ENCODE measurements at regions not wholly inside any gene's neighbourhood (a gene's known extent, or its start where the extent isn't known, plus 50 kb on each side); places are given as distances from the start of the nearest gene placed in this dataset.
A peak's percentile ranks its signal among the peaks of the same experiment; 100 is the strongest.

GRCh38 chr4:123788577-123788976 lies 392.0 kb downstream of the SPRY1 start:
- Histone ChIP-seq H3K36me3 (no peaks in the 10 kb centered on the region), H3K4me1 (peaks cover 30% of the 10 kb centered on the region), H3K27me3 (ENCODE audit: low read depth) (no peaks in the 10 kb centered on the region), H3K27ac (replicated peaks) (peak overlapping the region; percentile 69), H3K9me3 (replicated peaks) (peaks cover 11% of the 10 kb centered on the region), H3K4me3 (no peak overlapping the region)
- no peak for TF ChIP-seq CTCF (IDR thresholded peaks at IDR 0.05; ENCODE audit: borderline replicate concordance)
- intact Hi-C loops (cut with micrococcal nuclease), result no loop called here
- DNase-seq, result no peak

GRCh38 chr4:123790681-123791080 lies 394.1 kb downstream of the SPRY1 start:
- intact Hi-C loops (cut with micrococcal nuclease), result no loop called here
- TF ChIP-seq CTCF (IDR thresholded peaks at IDR 0.05; ENCODE audit: borderline replicate concordance), result no peak
- Histone ChIP-seq H3K36me3 (no peaks in the 10 kb centered on the region), H3K27ac (replicated peaks) (no peak overlapping the region), H3K9me3 (replicated peaks) (peaks cover 21% of the 10 kb centered on the region), H3K4me3 (no peak overlapping the region), H3K27me3 (ENCODE audit: low read depth) (no peaks in the 10 kb centered on the region), H3K4me1 (peaks cover 16% of the 10 kb centered on the region)
- no peak for DNase-seq

GRCh38 chr4:123802082-123802645 lies 405.6 kb downstream of the SPRY1 start:
- TF ChIP-seq CTCF (IDR thresholded peaks at IDR 0.05; ENCODE audit: borderline replicate concordance), result no peak
- Histone ChIP-seq H3K27me3 (ENCODE audit: low read depth) (no peaks in the 10 kb centered on the region), H3K36me3 (no peaks in the 10 kb centered on the region), H3K4me3 (no peak overlapping the region), H3K27ac (replicated peaks) (peak overlapping the region; percentile 58), H3K4me1 (peaks cover 4% of the 10 kb centered on the region), H3K9me3 (replicated peaks) (peaks cover 23% of the 10 kb centered on the region)
- DNase-seq, result no peak
- intact Hi-C loops (cut with micrococcal nuclease), result no loop called here

- no peak for TF ChIP-seq CTCF (IDR thresholded peaks at IDR 0.05; ENCODE audit: borderline replicate concordance)
- H3K9me3 ChIP-seq (replicated peaks), result peaks cover 15% of the 10 kb centered on the region
- no peak overlapping the region for H3K4me3 ChIP-seq
- DNase-seq, result no peak
- peaks cover 4% of the 10 kb centered on the region for H3K4me1 ChIP-seq
- no peaks in the 10 kb centered on the region for H3K36me3 ChIP-seq
- intact Hi-C loops (cut with micrococcal nuclease), result no loop called here
- H3K27me3 ChIP-seq (ENCODE audit: low read depth), result no peaks in the 10 kb centered on the region
- peak overlapping the region; percentile 58 for H3K27ac ChIP-seq (replicated peaks)
These were observed 406.3 kb downstream of the SPRY1 start for GRCh38 chr4:123802933-123803332.

- no peak for TF ChIP-seq CTCF (IDR thresholded peaks at IDR 0.05; ENCODE audit: borderline replicate concordance)
- Histone ChIP-seq H3K9me3 (replicated peaks) (peaks cover 2% of the 10 kb centered on the region), H3K27me3 (ENCODE audit: low read depth) (no peaks in the 10 kb centered on the region), H3K4me1 (peaks cover 4% of the 10 kb centered on the region), H3K4me3 (no peak overlapping the region), H3K27ac (replicated peaks) (no peak overlapping the region), H3K36me3 (no peaks in the 10 kb centered on the region)
- no peak for DNase-seq
- intact Hi-C loops (cut with micrococcal nuclease), result no loop called here
These were observed 407.7 kb downstream of the SPRY1 start for GRCh38 chr4:123804196-123804721.

Data from left ventricle myocardium inferior (tissue), 1 donor.